ENCODE measurements at regions not wholly inside any gene's neighbourhood (a gene's known extent, or its start where the extent isn't known, plus 50 kb on each side); places are given as distances from the start of the nearest gene placed in this dataset.

DNA sequence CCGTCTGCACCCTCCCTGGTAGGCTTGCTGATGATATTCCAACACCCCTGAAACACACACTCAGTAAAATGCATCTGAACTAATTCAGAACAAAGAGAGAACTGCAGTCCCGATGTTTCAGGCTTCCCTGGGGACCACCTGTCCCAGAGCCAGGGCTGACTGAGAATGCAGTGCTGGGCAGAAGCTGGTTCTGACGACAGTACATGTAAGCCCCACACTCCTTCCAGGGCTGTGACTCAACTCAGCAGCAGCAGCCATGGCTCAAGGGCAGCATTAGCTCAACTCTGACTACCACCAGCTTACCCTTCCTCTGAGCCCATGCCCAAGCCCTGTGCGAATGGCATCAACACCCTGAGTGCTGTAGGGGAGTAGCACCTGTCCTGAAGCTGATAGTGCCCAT, 56.4 kb upstream of the SIPA1L2 start:
- TF ChIP-seq, protein P1, sequence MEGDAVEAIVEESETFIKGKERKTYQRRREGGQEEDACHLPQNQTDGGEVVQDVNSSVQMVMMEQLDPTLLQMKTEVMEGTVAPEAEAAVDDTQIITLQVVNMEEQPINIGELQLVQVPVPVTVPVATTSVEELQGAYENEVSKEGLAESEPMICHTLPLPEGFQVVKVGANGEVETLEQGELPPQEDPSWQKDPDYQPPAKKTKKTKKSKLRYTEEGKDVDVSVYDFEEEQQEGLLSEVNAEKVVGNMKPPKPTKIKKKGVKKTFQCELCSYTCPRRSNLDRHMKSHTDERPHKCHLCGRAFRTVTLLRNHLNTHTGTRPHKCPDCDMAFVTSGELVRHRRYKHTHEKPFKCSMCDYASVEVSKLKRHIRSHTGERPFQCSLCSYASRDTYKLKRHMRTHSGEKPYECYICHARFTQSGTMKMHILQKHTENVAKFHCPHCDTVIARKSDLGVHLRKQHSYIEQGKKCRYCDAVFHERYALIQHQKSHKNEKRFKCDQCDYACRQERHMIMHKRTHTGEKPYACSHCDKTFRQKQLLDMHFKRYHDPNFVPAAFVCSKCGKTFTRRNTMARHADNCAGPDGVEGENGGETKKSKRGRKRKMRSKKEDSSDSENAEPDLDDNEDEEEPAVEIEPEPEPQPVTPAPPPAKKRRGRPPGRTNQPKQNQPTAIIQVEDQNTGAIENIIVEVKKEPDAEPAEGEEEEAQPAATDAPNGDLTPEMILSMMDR (IDR thresholded peaks at IDR 0.05), result no peak
- no peak for TF ChIP-seq POLR2A (IDR thresholded peaks at IDR 0.05)
